ENCODE measurements at regions not wholly inside any gene's neighbourhood (a gene's known extent, or its start where the extent isn't known, plus 50 kb on each side); places are given as distances from the start of the nearest gene placed in this dataset.

DNA sequence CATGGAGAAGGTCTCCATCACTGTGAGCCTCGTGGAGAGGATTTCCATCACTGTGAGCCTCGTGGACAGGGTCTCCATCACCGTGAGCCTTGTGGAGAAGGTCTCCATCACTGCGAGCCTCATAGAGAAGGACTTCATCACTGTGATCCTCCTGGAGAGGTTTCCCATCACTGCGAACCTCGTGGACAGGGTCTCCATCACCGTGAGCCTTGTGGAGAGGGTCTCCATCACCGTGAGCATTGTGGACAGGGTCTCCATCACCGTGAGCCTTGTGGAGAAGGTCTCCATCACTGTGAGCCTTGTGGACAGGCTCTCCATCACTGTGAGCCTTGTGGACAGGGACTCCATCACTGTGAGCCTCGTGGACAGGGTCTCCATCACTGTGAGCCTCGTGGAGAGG is 140.4 kb downstream of the ERMARD start:
- H3K9me2 ChIP-seq (replicated peaks; ENCODE audit: insufficient read depth), result no peaks in the 10 kb centered on the region
- H3K27ac ChIP-seq, result no peak overlapping the region
- H3K4me3 ChIP-seq, result no peak overlapping the region
- H3K4me1 ChIP-seq (ENCODE audit: insufficient read depth), result no peaks in the 10 kb centered on the region
- no peak overlapping the region for H3K4me2 ChIP-seq
- no peak overlapping the region for H2AFZ ChIP-seq
- H3K79me2 ChIP-seq, result no peaks in the 10 kb centered on the region
- DNase-seq (ENCODE audit: low spot score), result no peak
- no peaks in the 10 kb centered on the region for H4K20me1 ChIP-seq (ENCODE audit: insufficient read depth, poor library complexity, severe bottlenecking)
- peaks cover 13% of the 10 kb centered on the region for H3K27me3 ChIP-seq
- no peaks in the 10 kb centered on the region for H3K9me3 ChIP-seq (ENCODE audit: low read depth)
- H3K36me3 ChIP-seq (replicated peaks; ENCODE audit: insufficient read depth, low read depth), result no peaks in the 10 kb centered on the region
- no peak for TF ChIP-seq EZH2 (IDR thresholded peaks at IDR 0.05; ENCODE audit: borderline replicate concordance)
- no peak for TF ChIP-seq EZH2phosphoT487 (IDR thresholded peaks at IDR 0.05; ENCODE audit: low read depth, severe bottlenecking, unreplicated experiment)
- TF ChIP-seq CTCF (IDR thresholded peaks at IDR 0.05; ENCODE audit: poor library complexity), result no peak
- WGBS (ENCODE audit: low lambda C conversion rate, missing lambda C conversion rate), result 81% methylated on average over 11 of the region's 11 CpGs

DNA sequence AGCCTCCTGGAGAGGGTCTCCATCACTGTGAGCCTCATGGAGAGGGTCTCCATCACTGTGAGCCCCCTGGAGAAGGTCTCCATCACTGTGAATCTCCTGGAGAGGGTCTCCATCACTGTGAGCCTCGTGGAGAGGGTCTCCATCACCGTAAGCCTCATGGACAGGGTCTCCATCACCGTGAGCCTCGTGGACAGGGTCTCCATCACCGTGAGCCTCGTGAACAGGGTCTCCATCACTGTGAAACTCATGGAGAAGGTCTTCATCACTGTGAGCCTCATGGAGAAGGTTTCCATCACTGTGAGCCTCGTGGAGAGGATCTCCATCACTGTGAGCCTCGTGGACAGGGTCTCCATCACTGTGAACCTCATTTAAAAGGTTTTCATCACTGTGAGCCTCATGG is 140.0 kb downstream of the ERMARD start:
- H3K27me3 ChIP-seq, result peaks cover 17% of the 10 kb centered on the region
- H4K20me1 ChIP-seq (ENCODE audit: insufficient read depth, poor library complexity, severe bottlenecking), result no peaks in the 10 kb centered on the region
- no peak for TF ChIP-seq CTCF (IDR thresholded peaks at IDR 0.05; ENCODE audit: poor library complexity)
- no peak for TF ChIP-seq EZH2 (IDR thresholded peaks at IDR 0.05; ENCODE audit: borderline replicate concordance)
- no peak for TF ChIP-seq EZH2phosphoT487 (IDR thresholded peaks at IDR 0.05; ENCODE audit: low read depth, severe bottlenecking, unreplicated experiment)
- H2AFZ ChIP-seq, result no peak overlapping the region
- no peak overlapping the region for H3K4me2 ChIP-seq
- H3K4me3 ChIP-seq, result no peak overlapping the region
- no peaks in the 10 kb centered on the region for H3K79me2 ChIP-seq
- H3K4me1 ChIP-seq (ENCODE audit: insufficient read depth), result no peaks in the 10 kb centered on the region
- WGBS (ENCODE audit: low lambda C conversion rate, missing lambda C conversion rate), result 79% methylated on average over 8 of the region's 8 CpGs
- no peaks in the 10 kb centered on the region for H3K36me3 ChIP-seq (replicated peaks; ENCODE audit: insufficient read depth, low read depth)
- no peak overlapping the region for H3K27ac ChIP-seq
- no peak for DNase-seq (ENCODE audit: low spot score)
- H3K9me2 ChIP-seq (replicated peaks; ENCODE audit: insufficient read depth), result no peaks in the 10 kb centered on the region
- H3K9me3 ChIP-seq (ENCODE audit: low read depth), result no peaks in the 10 kb centered on the region

DNA sequence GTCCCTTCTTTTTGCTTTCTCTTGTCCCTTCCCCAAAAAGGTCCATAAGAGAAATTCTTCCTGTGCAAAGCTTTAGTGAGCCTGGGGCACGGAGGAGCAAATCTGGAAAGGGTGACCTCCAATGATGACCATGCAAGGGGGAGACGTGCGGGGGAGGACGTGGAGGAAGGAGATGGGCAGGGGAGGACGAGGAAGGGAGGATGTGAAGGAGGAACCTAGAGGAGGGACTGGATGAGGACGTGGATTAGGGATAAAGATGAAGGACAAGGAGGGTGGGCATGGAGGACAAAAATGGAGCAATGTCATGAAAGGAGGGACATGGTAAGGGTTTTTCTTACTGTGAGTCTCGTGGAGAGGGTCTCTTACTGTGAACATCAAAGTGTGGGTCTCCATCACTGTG is 139.5 kb downstream of the ERMARD start:
- H3K9me2 ChIP-seq (replicated peaks; ENCODE audit: insufficient read depth), result no peaks in the 10 kb centered on the region
- no peaks in the 10 kb centered on the region for H3K9me3 ChIP-seq (ENCODE audit: low read depth)
- H3K27ac ChIP-seq, result no peak overlapping the region
- TF ChIP-seq EZH2phosphoT487 (IDR thresholded peaks at IDR 0.05; ENCODE audit: low read depth, severe bottlenecking, unreplicated experiment) (no peak), EZH2 (IDR thresholded peaks at IDR 0.05; ENCODE audit: borderline replicate concordance) (no peak), CTCF (IDR thresholded peaks at IDR 0.05; ENCODE audit: poor library complexity) (no peak)
- H3K4me1 ChIP-seq (ENCODE audit: insufficient read depth), result no peaks in the 10 kb centered on the region
- no peak overlapping the region for H2AFZ ChIP-seq
- 94% methylated on average over 7 of the region's 7 CpGs for WGBS (ENCODE audit: low lambda C conversion rate, missing lambda C conversion rate)
- H4K20me1 ChIP-seq (ENCODE audit: insufficient read depth, poor library complexity, severe bottlenecking), result no peaks in the 10 kb centered on the region
- H3K27me3 ChIP-seq, result peaks cover 17% of the 10 kb centered on the region
- no peak for DNase-seq (ENCODE audit: low spot score)
- no peaks in the 10 kb centered on the region for H3K79me2 ChIP-seq
- no peak overlapping the region for H3K4me2 ChIP-seq
- H3K36me3 ChIP-seq (replicated peaks; ENCODE audit: insufficient read depth, low read depth), result no peaks in the 10 kb centered on the region
- no peak overlapping the region for H3K4me3 ChIP-seq

DNA sequence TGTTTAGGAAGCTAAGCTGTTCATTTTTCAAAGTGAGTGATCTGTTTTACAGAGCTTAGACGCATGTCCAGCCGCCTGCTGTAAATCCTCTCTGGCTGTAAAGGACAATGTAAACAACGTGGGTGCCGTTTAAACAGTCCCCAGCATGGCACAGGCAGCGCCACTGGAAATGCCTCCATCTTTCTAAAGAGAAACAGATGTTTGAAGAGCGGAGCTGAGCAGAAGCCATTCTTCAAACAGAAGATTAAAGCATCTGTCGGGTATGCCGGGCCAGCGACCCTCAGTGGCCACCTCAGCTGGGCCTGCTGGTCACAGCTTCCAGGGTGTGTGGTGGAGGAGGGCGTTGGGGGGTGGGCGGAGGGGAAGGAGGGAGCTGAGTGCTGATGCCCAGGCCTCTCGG is 138.6 kb downstream of the ERMARD start:
- no peaks in the 10 kb centered on the region for H3K9me3 ChIP-seq (ENCODE audit: low read depth)
- TF ChIP-seq EZH2phosphoT487 (IDR thresholded peaks at IDR 0.05; ENCODE audit: low read depth, severe bottlenecking, unreplicated experiment), result peak; percentile 62
- TF ChIP-seq CTCF (IDR thresholded peaks at IDR 0.05; ENCODE audit: poor library complexity), result no peak
- no peak for TF ChIP-seq EZH2 (IDR thresholded peaks at IDR 0.05; ENCODE audit: borderline replicate concordance)
- no peaks in the 10 kb centered on the region for H4K20me1 ChIP-seq (ENCODE audit: insufficient read depth, poor library complexity, severe bottlenecking)
- H3K79me2 ChIP-seq, result no peaks in the 10 kb centered on the region
- no peak overlapping the region for H2AFZ ChIP-seq
- DNase-seq (ENCODE audit: low spot score), result peak; percentile 32
- H3K4me2 ChIP-seq, result peak overlapping the region; percentile 28
- H3K36me3 ChIP-seq (replicated peaks; ENCODE audit: insufficient read depth, low read depth), result no peaks in the 10 kb centered on the region
- H3K4me3 ChIP-seq, result no peak overlapping the region
- WGBS (ENCODE audit: low lambda C conversion rate, missing lambda C conversion rate), result 8% methylated on average over 7 of the region's 12 CpGs
- H3K27me3 ChIP-seq, result peaks cover 17% of the 10 kb centered on the region
- H3K9me2 ChIP-seq (replicated peaks; ENCODE audit: insufficient read depth), result no peaks in the 10 kb centered on the region
- no peak overlapping the region for H3K27ac ChIP-seq
- H3K4me1 ChIP-seq (ENCODE audit: insufficient read depth), result no peaks in the 10 kb centered on the region
